ENCODE measurements at regions not wholly inside any gene's neighbourhood (a gene's known extent, or its start where the extent isn't known, plus 50 kb on each side); places are given as distances from the start of the nearest gene placed in this dataset.
"Not testable (repeated sequence)": the region's sequence is repeated elsewhere in the genome, so short reads cannot be mapped to it uniquely, and the experiment has no call there.

- DNase-seq (ENCODE audit: low spot score), result no peak
Measured at GRCh38 chr1:199817266-199817665, 210.2 kb upstream of the NR5A2 start.

DNA sequence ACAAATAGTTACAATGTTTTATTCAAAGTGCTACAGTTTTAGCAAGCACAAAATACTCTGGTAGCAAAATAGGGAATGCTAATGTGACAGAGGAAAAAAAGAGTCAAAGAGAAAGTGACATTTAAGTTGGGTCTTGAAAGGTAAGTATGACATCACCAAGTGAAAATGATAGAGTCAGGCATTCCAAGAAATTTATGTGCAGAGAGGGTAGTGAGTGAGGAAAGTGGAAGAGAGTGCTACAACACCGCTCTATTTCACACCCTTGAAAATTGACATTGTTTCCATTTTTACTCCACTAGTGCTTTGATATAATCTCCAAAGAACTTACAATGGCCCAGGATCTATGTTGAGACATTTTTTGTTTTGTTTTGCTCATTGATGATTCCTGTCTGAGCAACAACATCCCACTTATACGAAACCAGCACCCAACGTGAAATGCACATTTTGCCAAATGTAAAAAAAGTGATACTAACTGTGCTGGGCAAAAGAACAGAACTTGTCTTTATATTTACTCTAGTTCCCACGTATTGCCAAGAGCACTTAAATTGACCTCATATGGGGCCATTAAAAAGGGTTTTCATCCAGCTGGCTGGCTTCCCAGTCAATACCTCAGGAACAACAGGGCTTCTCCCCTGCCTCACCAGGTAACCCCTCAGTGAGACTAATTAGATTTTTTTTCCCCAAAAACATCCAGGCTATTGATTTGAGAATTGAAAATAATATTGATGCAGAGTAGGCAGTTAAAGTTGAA lies 206.3 kb upstream of the NR5A2 start:
- no peak for DNase-seq (ENCODE audit: low spot score)

DNA sequence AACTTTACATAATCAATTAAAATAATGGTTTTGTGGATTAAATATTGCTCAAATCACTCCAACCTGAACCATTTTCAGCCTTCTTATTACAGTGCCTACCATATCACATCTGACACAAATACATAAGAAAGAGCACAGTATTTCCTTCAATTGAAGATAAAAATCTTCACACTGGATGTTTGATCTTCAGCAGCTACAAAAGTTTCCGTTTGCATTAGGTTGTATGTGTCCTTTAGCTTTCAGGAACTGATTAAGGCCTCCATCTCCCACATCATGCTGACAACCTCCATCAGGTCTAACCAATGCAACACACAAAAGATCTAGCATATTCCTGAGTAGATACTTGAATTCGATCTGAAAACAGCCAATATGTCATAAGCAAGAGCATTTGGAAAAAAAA lies 195.1 kb upstream of the NR5A2 start:
- no peak for DNase-seq (ENCODE audit: low spot score)

DNA sequence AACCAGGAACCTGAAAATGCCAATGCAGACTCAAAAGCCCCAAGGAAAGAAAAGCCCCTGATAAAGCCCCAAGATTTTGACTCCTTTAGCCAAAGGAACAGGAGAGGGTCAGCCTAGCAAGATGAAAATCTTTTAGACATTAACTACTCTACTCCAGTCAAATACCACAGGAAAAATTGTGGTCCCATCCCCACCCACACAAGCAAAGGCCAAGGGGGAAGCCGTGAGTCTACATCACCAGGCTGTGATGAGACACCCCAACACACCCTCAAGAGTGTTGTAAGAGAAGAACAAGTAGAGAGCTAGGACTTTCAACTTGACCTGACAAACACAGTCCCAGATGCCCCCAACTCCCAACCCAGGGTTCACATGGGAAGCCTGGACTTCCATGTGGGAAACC lies 192.8 kb upstream of the NR5A2 start:
- DNase-seq (ENCODE audit: low spot score), result no peak

- no peak for DNase-seq (ENCODE audit: low spot score)
Measured at GRCh38 chr1:199836430-199836829, 191.1 kb upstream of the NR5A2 start.

DNA sequence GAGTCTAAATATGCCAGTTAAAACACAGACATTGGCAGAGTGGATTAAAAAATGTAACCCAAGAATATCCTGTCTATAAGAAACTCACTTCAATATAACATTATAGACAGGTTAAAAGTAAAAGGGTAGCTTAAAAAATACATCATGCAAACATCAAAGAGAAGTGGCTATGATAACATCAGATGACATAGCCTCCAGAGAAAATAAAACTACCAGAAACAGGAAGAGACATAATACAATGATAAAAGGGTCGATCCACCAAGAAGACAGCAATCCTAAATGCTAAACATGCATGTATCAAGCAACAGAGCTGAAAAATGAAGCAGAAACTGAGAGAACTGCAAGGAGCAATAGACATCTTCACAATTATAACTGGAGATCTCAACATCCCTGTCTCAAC lies 190.2 kb upstream of the NR5A2 start:
- no peak for DNase-seq (ENCODE audit: low spot score)

DNA sequence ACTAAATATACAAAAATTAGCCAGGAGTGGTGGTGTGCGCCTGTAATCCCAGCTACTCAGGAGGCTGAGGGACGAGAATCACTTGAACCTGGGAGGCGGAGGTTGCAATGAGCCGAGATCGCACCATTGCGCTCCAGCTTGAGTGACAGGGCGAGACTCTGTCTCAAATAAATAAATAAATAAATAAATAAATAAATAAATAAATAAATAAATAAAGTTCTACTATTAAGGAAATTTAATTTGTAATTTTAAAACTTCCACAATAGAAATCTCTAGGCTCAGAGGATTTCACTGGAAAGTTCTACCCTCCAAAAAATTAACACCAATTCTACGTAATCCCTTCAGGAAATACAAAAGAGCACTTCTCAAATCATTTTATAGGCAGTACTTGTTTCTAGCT lies 187.9 kb upstream of the NR5A2 start:
- DNase-seq (ENCODE audit: low spot score), result not testable (repeated sequence)

DNA sequence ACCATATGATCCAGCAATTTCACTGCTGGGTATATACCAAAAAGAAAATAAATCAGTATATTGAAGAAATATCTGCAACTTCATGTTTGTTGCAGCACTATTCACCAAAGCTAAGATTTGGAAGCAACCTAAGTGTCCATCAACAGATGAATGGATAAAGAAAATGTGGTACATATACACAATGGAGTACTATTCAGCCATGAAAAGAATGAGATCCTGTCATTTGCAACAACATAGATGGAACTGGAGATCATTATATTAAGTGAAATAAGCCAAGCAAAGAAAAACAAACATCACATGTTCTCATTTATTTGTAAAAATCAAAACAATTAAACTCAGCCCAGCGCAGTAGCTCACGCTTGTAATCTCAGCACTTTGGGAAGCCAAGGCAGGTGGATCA lies 184.4 kb upstream of the NR5A2 start:
- DNase-seq (ENCODE audit: low spot score), result not testable (repeated sequence)

GRCh38 chr1:199843861-199844260 lies 183.6 kb upstream of the NR5A2 start:
- DNase-seq (ENCODE audit: low spot score), result no peak

- no peak for DNase-seq (ENCODE audit: low spot score)
Measured at GRCh38 chr1:199847021-199847420, 180.5 kb upstream of the NR5A2 start.

DNA sequence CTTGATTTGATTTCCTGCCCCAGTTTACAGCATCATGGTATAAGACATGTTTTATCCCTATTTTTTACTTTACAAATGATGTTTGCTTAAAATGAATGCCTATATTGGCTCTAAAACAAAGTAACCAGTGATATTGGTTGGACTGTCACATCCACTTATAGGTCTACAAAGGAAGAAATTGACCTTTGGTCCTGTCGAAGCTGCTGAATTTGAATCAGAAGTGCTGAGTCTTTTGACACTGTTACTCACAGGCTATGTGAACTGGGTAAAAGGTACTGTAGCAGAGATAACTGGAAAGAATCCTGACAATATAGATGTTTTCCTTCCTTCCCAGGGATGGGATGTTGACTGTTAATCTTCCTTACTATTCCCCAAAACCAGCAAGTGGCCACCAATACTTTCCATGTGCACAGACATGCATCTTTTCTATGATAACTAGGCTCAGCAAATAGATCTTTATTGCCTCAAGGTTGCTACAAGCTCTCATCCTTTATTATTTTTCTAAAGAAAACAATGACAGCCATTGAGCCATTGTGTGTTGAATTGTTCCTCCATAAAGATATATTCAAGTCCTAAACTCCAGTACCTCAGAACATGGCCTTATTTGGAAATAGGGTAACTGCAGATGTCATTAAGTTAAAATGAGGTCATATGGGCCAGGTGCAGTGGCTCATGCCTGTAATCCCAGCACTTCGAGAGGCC lies 175.9 kb upstream of the NR5A2 start:
- no peak for DNase-seq (ENCODE audit: low spot score)

DNA sequence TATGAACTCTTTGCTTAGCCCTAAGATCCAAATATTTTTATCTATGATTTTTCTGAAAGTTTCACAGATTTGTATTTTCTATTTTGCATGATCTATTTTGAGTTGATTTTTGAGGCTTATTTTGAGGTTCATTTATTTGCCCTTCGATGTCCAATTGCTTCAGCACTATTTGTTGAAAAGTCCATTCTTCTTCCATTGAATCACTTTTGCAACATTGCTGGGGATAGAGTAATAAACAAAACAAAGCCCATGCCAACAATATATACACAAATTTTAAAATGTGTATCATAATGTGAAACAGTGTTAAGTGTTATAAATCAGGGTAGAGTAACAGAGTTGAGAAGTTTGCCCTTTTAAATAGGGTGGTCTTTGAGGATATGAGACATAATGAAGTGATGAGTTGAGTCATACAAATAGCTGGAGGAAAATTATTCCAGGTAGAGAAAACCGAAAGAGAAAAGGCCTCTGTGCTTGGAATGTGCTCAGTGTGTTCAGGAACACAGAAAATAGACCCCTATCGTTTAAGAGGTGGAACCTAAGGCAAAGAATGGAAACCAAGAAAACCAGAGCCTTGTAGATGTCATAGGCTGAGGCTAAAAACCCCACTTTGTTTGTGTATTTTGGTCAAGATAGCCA lies 172.7 kb upstream of the NR5A2 start:
- no peak for DNase-seq (ENCODE audit: low spot score)

GRCh38 chr1:199855580-199855979 lies 171.9 kb upstream of the NR5A2 start:
- DNase-seq (ENCODE audit: low spot score), result no peak

DNA sequence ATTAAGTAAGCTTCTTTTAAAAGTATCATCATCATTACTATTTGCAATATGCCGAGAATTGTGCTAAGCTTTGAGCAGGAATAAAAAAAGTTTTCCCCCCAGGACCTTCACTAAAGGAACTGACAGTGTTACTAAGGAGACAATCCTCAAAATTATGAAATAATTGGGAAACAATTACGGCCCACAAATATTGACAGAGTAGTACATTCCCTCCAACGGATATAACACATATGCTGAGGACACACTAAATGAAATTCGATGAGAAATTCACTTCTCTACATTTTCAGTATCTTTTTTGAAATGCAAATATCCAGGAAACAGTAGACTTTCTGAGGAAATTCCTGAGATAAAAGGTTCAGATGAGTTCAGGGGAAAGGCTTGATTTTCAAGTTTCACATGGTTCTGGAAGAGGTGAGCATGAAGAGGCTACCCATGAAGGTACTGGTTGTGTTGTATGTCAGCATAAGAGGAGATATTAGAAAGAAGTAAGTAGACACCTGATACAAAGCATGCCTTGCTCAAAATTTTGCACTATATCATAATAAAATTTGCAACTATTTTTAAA lies 171.2 kb upstream of the NR5A2 start:
- no peak for DNase-seq (ENCODE audit: low spot score)

GRCh38 chr1:199857108-199857507 lies 170.4 kb upstream of the NR5A2 start:
- no peak for DNase-seq (ENCODE audit: low spot score)

DNA sequence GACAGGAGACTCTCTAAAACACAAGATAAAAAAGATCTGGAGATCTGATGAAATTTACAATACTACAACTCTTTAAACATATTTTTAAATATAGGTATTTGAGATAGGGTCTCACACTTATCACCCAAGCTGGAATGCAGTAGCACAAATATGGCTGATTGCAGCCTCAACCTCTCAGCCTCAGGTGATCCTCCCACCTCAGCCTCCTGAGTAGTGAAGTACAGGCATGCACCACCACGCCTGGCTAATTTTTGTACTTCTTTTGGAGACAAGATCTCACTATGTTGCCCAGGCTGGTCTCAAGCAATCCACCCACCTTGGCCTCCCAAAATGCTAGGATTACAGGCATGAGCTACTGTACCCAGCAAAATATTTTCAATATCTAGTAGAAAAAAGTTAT lies 170.0 kb upstream of the NR5A2 start:
- DNase-seq (ENCODE audit: low spot score), result no peak

GRCh38 chr1:199858171-199858570 lies 169.3 kb upstream of the NR5A2 start:
- DNase-seq (ENCODE audit: low spot score), result no peak

GRCh38 chr1:199858856-199859255 lies 168.7 kb upstream of the NR5A2 start:
- no peak for DNase-seq (ENCODE audit: low spot score)

- DNase-seq (ENCODE audit: low spot score), result no peak
Measured at GRCh38 chr1:199859491-199859933, 168.0 kb upstream of the NR5A2 start.

GRCh38 chr1:199861020-199861795 lies 166.3 kb upstream of the NR5A2 start:
- no peak for DNase-seq (ENCODE audit: low spot score)

- DNase-seq (ENCODE audit: low spot score), result no peak
Measured at GRCh38 chr1:199862047-199862446, 165.5 kb upstream of the NR5A2 start.

Data from mesenteric fat pad (tissue), 1 donor.